SK-N-MC (cell line): ENCODE measurements at regions not wholly inside any gene's neighbourhood (a gene's known extent, or its start where the extent isn't known, plus 50 kb on each side); places are given as distances from the start of the nearest gene placed in this dataset.
"Not testable (repeated sequence)": the region's sequence is repeated elsewhere in the genome, so short reads cannot be mapped to it uniquely, and the experiment has no call there.

ENCODE experiments used
- DNase-seq: peaks from one replicate; pipeline ENCODE4 v3.0.0-alpha.2; 2011; ENCODE audit warnings: low read depth, low spot score
- H3K27ac ChIP-seq: fragments of 200-600 bp; sonication (generic); 2 replicates; pipeline ENCODE4 v1.5.1; 2016; ENCODE audit warnings: mixed run types
- H3K36me3 ChIP-seq: fragments of 200-600 bp; sonication (generic); 2 replicates; pipeline ENCODE4 v1.6.1; 2017; ENCODE audit warnings: antibody characterized with exemption, low read length, mixed read lengths; ENCODE audit not compliant: insufficient read depth
- H3K4me3 ChIP-seq: fragments of 200-600 bp; sonication (generic); 2 replicates; pipeline ENCODE4 v1.5.1; 2016
- H3K9ac ChIP-seq: fragments of 200-600 bp; sonication (generic); 2 replicates; pipeline ENCODE4 v1.8.0; 2017; ENCODE audit warnings: mixed run types, mixed read lengths; ENCODE audit not compliant: insufficient read length
- H3K9me3 ChIP-seq: fragments of 200-600 bp; sonication (generic); 2 replicates; pipeline ENCODE4 v1.6.1; 2017; ENCODE audit warnings: low read depth, mild to moderate bottlenecking, antibody characterized with exemption, low read length, moderate library complexity, mixed read lengths
- EZH2 ChIP-seq: fragments of 200-600 bp; sonication (generic); IDR thresholded peaks from one replicate; pipeline ENCODE4 v1.6.1; 2017; ENCODE audit warnings: antibody characterized with exemption
- FOXP2 ChIP-seq: optimal IDR thresholded peaks from 2 replicates; pipeline ENCODE3; 2011; ENCODE audit warnings: mild to moderate bottlenecking, moderate library complexity; ENCODE audit not compliant: insufficient read depth; ENCODE audit errors: extremely low read length, control extremely low read depth
- POLR2AphosphoS5 ChIP-seq: IDR thresholded peaks from 2 replicates; pipeline ENCODE4 v1.6.1; 2012; ENCODE audit warnings: mild to moderate bottlenecking, low read depth, low read length, borderline replicate concordance

GRCh38 chr2:125746321-125747164 is 909.4 kb upstream of the GYPC start:
- no peaks in the 10 kb centered on the region for H3K9me3 ChIP-seq
- no peak for DNase-seq
- no peaks in the 10 kb centered on the region for H3K36me3 ChIP-seq
- no peak overlapping the region for H3K27ac ChIP-seq
- no peak overlapping the region for H3K4me3 ChIP-seq
- H3K9ac ChIP-seq, result no peak overlapping the region
- TF ChIP-seq POLR2AphosphoS5 (no peak), FOXP2 (no peak)

DNA sequence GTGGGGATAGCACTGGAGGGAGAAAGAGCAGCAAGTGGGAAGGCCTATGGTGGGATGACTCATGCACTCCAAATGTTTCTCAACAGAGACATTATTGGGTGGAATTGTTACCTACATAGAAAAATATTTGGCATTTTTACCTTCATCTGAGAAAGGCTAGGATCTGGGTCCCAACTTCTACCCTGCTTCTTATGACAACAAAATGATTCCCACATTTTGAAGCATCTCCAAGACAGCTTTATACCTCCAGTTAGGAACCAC is 908.9 kb upstream of the GYPC start:
- no peak overlapping the region for H3K27ac ChIP-seq
- no peaks in the 10 kb centered on the region for H3K9me3 ChIP-seq
- no peak overlapping the region for H3K9ac ChIP-seq
- DNase-seq, result no peak
- H3K4me3 ChIP-seq, result no peak overlapping the region
- TF ChIP-seq EZH2 (no peak), FOXP2 (no peak), POLR2AphosphoS5 (no peak)
- H3K36me3 ChIP-seq, result no peaks in the 10 kb centered on the region

- Histone ChIP-seq H3K9ac (no peak overlapping the region), H3K4me3 (no peak overlapping the region), H3K27ac (no peak overlapping the region), H3K9me3 (no peaks in the 10 kb centered on the region), H3K36me3 (no peaks in the 10 kb centered on the region)
- no peak for DNase-seq
- no peak for TF ChIP-seq POLR2AphosphoS5
- no peak for TF ChIP-seq EZH2
- TF ChIP-seq FOXP2, result no peak
Measured at GRCh38 chr2:125756431-125756830, 899.5 kb upstream of the GYPC start.

DNA sequence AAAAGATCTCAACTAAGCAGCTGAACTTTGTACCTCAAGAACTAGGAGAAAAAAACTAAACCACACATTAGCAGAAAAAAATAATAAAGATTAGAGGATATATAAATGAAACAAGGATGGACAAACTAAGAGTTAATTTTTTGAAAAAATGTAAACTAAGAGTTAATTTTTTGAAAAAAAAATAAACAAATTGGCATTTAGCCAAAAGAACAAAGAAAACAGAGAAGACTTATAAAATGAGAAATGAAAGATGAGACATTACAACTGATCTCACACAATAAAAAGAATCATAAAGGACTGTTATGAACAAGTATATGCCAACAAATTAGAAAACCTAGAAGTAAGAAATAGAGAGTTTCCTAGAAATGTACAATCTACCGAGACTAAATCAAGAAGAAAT is 859.2 kb upstream of the GYPC start:
- Histone ChIP-seq H3K9ac (no peak overlapping the region), H3K4me3 (no peak overlapping the region), H3K9me3 (no peaks in the 10 kb centered on the region), H3K27ac (no peak overlapping the region), H3K36me3 (no peaks in the 10 kb centered on the region)
- TF ChIP-seq POLR2AphosphoS5 (no peak), EZH2 (no peak)
- DNase-seq, result no peak

GRCh38 chr2:125797192-125797591 is 858.8 kb upstream of the GYPC start:
- H3K9me3 ChIP-seq, result no peaks in the 10 kb centered on the region
- H3K36me3 ChIP-seq, result no peaks in the 10 kb centered on the region
- H3K4me3 ChIP-seq, result no peak overlapping the region
- TF ChIP-seq POLR2AphosphoS5 (no peak), EZH2 (no peak), FOXP2 (no peak)
- H3K9ac ChIP-seq, result no peak overlapping the region
- no peak overlapping the region for H3K27ac ChIP-seq
- no peak for DNase-seq

DNA sequence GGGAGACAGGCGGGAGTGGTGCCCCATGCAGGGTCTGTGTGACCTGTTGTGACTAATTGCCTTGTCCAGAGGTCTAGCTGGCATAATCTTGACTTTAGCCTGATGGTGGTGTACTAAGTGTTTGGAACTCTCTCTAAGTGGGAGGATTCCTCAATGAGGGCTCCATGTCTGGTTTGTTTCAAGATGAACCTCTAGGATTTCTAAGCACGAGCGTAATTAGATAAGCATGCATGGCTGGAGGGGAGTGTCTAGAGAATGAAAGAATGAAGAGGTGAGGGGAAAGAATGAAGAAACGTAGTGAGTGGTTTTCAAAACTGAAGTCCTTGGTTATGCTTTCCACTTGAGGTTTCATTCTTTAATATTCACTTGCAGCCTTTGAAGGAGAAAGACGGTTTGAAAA is 833.2 kb upstream of the GYPC start:
- H3K9ac ChIP-seq, result no peak overlapping the region
- H3K9me3 ChIP-seq, result no peaks in the 10 kb centered on the region
- no peak for DNase-seq
- H3K27ac ChIP-seq, result no peak overlapping the region
- no peaks in the 10 kb centered on the region for H3K36me3 ChIP-seq
- TF ChIP-seq POLR2AphosphoS5 (no peak), EZH2 (no peak), FOXP2 (no peak)
- no peak overlapping the region for H3K4me3 ChIP-seq

DNA sequence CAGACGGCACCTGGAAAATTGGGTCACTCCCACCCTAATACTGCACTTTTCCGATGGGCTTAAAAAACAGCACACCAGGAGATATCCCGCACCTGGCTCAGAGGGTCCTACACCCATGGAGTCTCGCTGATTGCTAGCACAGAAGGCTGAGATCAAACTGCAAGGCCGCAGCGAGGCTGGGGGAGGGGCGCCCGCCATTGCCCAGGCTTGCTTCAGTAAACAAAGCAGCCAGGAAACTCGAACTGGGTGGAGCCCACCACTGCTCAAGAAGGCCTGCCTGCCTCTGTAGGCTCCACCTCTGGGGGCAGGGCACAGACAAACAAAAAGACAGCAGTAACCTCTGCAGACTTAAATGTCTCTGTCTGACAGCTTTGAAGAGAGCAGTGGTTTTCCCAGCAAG is 830.2 kb upstream of the GYPC start:
- H3K36me3 ChIP-seq, H3K4me3 ChIP-seq, H3K9ac ChIP-seq, H3K9me3 ChIP-seq, DNase-seq, H3K27ac ChIP-seq: not testable (repeated sequence)

DNA sequence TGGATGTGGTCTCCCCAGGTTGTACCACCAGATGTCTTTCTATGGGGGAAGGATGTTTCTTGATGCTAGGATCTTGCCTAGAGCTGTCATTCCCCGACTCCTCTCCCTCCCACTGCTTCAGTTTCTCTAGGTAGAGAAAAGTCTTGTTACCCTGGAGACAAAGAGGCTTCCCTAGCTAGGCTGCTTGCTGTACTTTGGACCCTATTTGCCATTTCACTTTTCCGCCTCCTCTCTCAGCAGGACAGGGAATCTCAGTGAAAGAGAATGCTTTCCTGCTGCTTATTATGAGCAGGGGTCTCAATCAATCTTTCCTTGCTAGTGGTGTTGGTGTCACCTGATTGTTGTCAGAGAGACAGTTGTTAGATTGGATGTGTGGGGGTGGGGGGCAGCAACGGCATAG is 818.8 kb upstream of the GYPC start:
- no peak overlapping the region for H3K27ac ChIP-seq
- no peak overlapping the region for H3K9ac ChIP-seq
- peak; percentile 14 for DNase-seq
- H3K36me3 ChIP-seq, result no peaks in the 10 kb centered on the region
- peak overlapping the region; percentile 17; the same call in 1 of the 2 replicates for H3K4me3 ChIP-seq
- H3K9me3 ChIP-seq, result no peaks in the 10 kb centered on the region; the same call in 1 of the 2 replicates
- TF ChIP-seq POLR2AphosphoS5, result no peak
- no peak for TF ChIP-seq FOXP2
- TF ChIP-seq EZH2, result no peak

DNA sequence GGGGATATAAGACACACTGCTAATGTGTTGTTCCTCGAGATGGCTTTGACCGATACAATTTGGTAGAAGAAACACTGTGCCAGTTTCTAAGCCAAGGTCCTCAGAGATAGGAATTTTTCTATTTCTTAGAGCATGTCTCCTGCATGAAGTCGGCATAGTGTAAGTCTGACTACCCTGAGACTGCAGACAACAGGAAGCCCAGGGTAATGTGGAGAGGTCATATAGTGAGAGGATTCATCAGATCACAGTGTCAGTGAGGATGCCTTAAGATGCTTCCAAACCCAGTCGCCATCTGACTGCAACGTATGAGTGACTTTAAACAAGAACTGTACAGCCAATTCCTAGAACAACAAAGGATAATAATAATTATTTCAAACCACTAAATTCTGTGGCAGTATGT is 818.3 kb upstream of the GYPC start:
- H3K4me3 ChIP-seq, result peak overlapping the region; percentile 17; the same call in 1 of the 2 replicates
- TF ChIP-seq FOXP2 (no peak), EZH2 (no peak), POLR2AphosphoS5 (no peak)
- DNase-seq, result no peak
- H3K27ac ChIP-seq, result no peak overlapping the region
- no peaks in the 10 kb centered on the region; the same call in 1 of the 2 replicates for H3K9me3 ChIP-seq
- H3K36me3 ChIP-seq, result no peaks in the 10 kb centered on the region
- no peak overlapping the region for H3K9ac ChIP-seq

- Histone ChIP-seq H3K36me3 (no peaks in the 10 kb centered on the region), H3K4me3 (no peak overlapping the region), H3K27ac (no peak overlapping the region), H3K9ac (no peak overlapping the region), H3K9me3 (no peaks in the 10 kb centered on the region; the same call in 1 of the 2 replicates)
- no peak for TF ChIP-seq FOXP2
- TF ChIP-seq POLR2AphosphoS5, result no peak
- no peak for TF ChIP-seq EZH2
- no peak for DNase-seq
Measured at GRCh38 chr2:125839945-125840344, 816.0 kb upstream of the GYPC start.
